GM12878 (cell line): ENCODE measurements at regions not wholly inside any gene's neighbourhood (a gene's known extent, or its start where the extent isn't known, plus 50 kb on each side); places are given as distances from the start of the nearest gene placed in this dataset.

ENCODE experiments used
- CEBPB ChIP-seq, 2 experiments: fragments of 150-350 bp in 1 of 2; IDR thresholded peaks; 2 replicates each; pipeline ENCODE4 v1.6.1; 2012 to 2014; ENCODE audit warnings: low read depth in 2 of 2, low read length in 2 of 2, borderline replicate concordance in 1 of 2, inconsistent platforms in 1 of 2
- MAX ChIP-seq: IDR thresholded peaks from 2 replicates; pipeline ENCODE4 v1.6.1; 2012; ENCODE audit warnings: low read depth, low read length, improper control_type of control experiment
- RAD21 ChIP-seq: IDR thresholded peaks from 2 replicates; pipeline ENCODE4 v1.6.1; 2011; ENCODE audit warnings: mild to moderate bottlenecking, low read depth, low read length, moderate library complexity; ENCODE audit not compliant: insufficient read depth
- ZBTB11 ChIP-seq: fragments of 450-650 bp; formaldehyde crosslinking; IDR thresholded peaks from 2 replicates; pipeline ENCODE4 v1.5.0; 2022; ENCODE audit warnings: mild to moderate bottlenecking, missing genetic modification characterization
- TF ChIP-seq, protein P1 (sequence below), 3 experiments: IDR thresholded peaks in 2 of 3; conservative IDR thresholded peaks in 1 of 3; 2 replicates each; pipeline ENCODE4 v1.5.1; 2011; ENCODE audit warnings: low read depth in 3 of 3, low read length in 3 of 3, mild to moderate bottlenecking in 3 of 3, control low read depth in 2 of 3, moderate library complexity in 2 of 3, inconsistent platforms in 1 of 3, mixed read lengths in 1 of 3; ENCODE audit not compliant: control insufficient read depth in 2 of 3, insufficient read depth in 1 of 3; ENCODE audit errors: extremely low read depth in 1 of 3

GRCh38 chr17:77656054-77656453 is 302.4 kb upstream of the TNRC6C start:
- TF ChIP-seq CEBPB (IDR thresholded peaks at IDR 0.05; ENCODE audit: borderline replicate concordance in 1 of 2, low read depth in 2 of 2, low read length in 2 of 2) (no peak), ZBTB11 (CRISPR knock-in tag) (no peak), MAX (no peak), RAD21 (no peak)
- TF ChIP-seq, protein P1, sequence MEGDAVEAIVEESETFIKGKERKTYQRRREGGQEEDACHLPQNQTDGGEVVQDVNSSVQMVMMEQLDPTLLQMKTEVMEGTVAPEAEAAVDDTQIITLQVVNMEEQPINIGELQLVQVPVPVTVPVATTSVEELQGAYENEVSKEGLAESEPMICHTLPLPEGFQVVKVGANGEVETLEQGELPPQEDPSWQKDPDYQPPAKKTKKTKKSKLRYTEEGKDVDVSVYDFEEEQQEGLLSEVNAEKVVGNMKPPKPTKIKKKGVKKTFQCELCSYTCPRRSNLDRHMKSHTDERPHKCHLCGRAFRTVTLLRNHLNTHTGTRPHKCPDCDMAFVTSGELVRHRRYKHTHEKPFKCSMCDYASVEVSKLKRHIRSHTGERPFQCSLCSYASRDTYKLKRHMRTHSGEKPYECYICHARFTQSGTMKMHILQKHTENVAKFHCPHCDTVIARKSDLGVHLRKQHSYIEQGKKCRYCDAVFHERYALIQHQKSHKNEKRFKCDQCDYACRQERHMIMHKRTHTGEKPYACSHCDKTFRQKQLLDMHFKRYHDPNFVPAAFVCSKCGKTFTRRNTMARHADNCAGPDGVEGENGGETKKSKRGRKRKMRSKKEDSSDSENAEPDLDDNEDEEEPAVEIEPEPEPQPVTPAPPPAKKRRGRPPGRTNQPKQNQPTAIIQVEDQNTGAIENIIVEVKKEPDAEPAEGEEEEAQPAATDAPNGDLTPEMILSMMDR (IDR thresholded peaks at IDR 0.05 in 2 of 3, conservative IDR thresholded peaks at IDR 0.05 in 1 of 3; ENCODE audit: control insufficient read depth in 2 of 3, extremely low read depth in 1 of 3, insufficient read depth in 1 of 3, low read depth in 3 of 3, low read length in 3 of 3), result no peak
